GM19351 (cell line): ENCODE measurements at regions not wholly inside any gene's neighbourhood (a gene's known extent, or its start where the extent isn't known, plus 50 kb on each side); places are given as distances from the start of the nearest gene placed in this dataset.
"Not testable (repeated sequence)": the region's sequence is repeated elsewhere in the genome, so short reads cannot be mapped to it uniquely, and the experiment has no call there.

Source experiments
- ATAC-seq: cut with Tn5 transposase; IDR thresholded peaks from one replicate; pipeline ENCODE4 v1.9.1; 2021; ENCODE audit warnings: mild to moderate bottlenecking, moderate library complexity; ENCODE audit not compliant: unreplicated experiment

DNA sequence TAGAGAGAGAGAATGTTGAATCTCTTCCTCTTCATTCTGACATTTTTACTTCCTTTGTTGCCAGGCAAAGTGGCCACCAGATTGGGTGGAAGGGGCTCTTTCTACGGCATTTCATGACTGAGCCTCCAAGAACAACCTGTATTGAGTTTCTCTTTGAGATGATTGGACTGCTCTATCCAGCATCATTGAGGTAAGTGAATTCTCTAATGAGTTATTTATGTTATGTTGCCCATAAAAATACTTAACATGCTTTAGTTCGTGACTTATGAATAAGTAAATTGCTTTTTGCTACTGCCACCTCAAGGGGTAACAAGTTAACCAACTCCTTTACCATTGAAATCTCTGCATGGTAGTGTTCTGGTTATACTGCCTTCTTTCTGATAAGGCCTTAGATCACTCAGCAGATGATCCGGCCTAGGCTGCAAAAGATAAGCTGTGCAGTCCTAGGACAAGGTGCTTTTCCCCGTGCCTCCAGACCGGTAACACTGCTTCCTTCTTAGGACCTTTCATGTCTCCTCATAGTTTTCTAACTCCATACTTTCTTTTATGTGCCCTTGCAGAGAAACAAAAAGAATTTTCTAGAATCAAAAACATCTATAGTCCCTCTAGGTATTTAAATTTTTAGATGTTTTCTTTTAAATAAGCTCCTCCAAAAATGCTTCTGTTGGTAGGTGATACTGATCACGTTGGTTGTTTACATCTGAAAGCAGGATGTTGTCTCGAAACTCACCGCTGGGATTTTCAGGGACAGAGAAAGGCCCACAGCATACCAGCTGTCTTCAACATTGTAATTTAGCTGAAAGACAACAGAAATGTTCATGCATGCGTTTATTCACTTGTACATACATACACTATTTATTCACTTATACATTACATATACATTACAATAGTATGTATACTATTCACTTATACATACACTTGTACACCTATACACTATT lies 157.1 kb upstream of the RBPJ start:
- no peak for ATAC-seq

DNA sequence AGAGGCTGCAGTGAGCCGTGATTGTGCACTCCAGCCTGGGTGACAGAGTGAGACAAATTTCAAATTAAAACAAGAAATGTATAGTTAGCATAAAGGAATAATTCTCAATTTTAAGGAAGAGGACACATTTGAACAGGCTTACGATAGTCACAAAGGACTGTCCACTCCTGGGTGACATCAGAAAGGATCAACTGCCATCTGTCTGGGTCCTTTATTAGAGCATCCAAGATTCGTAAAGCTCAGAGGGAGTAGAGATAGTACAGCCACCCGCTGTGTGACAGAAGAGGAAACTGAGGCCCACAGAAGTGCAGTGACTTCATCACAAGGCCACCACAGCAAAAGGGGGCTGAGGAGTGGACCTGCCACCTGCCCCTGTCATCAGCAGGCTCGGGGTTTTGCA lies 149.3 kb upstream of the RBPJ start:
- ATAC-seq = no peak

DNA sequence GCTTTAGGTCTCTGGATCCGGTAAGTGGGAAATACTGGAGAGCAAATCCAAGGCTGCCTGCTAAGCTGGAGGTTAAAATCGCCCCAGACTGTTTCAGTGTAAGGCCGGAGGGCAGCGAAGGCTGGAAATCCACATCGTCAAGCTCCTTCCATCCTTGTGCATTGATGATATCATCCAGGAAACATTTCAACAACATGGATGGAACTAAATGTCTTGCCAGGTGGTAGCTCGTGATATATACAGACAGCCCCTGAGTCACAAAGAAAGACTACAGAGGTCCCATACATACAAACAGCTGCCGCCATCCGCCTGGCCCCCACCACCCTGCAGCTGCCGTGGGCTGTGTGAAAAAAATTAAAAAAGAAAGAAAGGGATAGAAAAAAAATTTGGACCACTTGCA lies 148.9 kb upstream of the RBPJ start:
- no peak for ATAC-seq

DNA sequence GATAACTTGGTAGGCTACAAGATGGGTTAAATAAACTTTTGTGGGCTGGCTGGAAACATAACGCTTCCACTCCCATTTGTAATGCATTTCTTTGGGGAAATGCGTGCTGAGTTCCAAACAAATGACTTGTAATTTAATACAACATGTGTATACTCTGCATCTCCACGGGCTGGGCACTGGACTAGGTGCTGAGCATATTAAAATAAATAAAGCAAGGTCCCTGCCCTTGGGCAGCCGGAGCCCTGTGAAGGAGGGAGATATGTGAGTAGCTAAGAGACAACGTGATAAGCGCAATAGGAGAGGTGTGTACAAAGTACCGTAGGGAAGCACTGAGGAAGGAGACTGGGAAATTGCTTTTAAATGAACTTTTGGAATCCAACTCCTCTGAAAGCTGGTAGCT lies 147.2 kb upstream of the RBPJ start:
- no peak for ATAC-seq

DNA sequence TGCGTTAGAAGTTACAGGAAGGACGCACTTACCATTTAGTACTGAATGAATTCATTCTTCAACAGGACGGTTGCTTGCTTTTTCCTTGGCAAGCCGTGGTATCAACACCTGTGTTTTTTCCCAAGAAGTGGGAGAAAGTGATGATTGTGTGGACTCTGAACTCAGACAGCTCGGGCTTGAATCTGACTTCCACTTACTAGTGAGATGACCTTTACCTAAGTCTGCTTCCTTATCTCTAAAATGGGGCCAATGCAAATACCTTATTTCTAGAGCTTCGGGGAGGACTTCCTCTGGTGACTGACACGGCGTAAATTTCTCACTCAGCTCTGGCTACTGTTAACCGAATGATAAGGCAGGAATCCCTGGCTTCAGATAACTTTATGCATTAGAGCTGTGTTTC lies 146.8 kb upstream of the RBPJ start:
- no peak for ATAC-seq

DNA sequence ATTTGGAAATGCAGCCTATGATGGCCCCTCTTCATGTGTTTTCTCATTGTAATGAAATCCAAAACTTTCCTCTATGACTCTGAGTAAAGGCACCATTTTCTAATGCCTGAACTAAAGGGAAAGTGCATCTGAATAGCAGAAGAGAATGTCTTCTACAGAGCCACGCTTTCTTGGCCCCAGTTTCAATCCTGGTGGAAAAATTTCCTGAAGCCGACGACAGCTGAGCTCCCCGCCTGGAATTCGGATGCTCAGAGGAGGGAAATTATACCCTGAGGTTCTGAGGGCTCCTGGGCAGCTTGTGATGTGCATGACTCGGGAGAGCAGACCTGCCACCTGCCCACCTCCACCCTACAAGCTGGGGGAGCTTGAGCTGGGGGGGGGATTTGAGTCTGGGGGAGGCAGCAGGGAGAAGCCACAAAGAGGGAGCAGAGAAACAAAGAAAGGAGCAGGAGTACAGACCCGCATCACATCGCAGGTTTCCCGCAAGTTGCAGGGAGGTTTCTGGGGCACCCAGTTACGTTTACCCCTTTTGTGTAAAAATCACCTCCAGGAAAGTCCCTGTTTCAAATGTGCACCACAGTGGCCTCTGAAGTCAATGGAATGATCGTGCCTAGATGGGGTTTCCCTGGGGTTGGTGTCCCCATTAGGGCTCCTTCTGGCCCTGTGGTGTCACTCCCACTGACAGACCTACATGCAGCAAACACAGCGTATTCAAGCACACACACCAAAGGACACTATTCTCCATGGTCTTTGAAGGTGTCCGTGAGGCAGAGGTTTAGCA lies 145.6 kb upstream of the RBPJ start:
- peak; percentile 49 for ATAC-seq

DNA sequence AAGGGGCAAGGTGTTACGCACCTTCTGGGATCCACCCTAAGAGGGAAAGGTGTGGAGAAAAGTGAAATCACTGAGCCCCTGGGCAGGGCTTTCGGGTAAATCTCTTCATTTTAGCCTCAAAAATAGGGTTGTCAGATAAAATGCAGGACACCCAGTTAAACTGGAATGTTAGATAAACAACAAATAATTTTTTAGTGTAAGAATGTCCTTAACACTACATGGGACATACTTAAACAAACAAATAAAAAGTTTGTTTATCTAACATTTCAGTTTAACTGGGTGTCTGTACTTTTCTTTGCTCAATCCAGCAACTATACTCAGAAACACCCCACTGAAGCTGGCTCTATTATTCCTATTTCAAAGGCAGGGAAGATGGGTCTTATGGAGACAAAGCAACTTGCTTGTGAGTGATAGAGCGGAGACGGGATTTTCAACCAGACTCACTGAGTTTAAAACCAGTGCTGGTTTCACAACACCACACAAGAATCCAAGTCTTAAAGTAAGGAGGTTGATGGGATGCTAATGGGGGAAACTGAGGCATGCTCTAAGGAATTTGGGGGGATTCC lies 144.8 kb upstream of the RBPJ start:
- ATAC-seq = no peak

DNA sequence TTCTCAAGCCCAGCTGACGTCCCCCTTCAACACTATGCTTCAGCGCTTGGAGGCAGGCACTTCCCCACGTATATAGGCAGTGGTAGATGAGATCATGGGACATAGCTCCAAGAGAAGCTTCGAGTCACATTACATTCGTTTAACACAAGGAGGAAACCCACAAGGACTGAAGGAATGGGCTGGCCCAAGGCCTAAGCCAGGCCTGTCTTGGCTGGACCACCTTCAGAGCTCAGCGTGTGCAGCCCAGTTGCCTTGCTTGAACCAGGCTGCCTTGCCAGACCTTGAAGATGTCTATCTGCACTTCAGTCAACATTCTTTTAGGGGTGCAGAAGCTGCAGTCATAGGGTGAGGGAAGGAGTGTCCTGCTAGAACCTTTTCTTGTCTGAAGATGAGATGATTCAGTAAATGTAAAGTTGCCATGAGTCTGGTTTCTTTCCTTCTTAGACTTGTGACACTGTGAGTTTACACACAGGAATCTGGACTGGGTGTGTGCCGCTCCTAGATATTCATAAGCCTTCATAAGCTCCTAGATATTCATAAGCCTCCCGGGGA lies 144.1 kb upstream of the RBPJ start:
- ATAC-seq = no peak

DNA sequence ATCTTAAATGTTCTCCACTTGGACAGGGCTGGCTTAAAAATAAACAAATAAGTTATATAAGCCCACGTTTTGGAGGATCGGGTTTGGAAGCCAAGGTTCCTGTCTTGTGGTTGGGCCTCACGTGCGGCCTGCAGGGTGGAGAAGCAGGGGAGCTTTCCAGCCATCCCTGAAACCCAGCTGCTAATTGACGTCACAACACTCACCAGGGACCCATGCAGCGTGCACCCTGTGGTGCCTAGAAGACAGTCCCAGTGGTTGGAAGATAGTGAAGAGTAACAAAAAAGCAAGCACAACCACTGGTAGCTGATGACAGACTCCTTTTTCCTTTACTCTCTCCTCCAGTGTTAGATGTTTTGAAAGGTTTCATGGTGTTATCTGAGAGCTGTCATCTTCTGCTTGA lies 142.0 kb upstream of the RBPJ start:
- peak; percentile 22 for ATAC-seq

DNA sequence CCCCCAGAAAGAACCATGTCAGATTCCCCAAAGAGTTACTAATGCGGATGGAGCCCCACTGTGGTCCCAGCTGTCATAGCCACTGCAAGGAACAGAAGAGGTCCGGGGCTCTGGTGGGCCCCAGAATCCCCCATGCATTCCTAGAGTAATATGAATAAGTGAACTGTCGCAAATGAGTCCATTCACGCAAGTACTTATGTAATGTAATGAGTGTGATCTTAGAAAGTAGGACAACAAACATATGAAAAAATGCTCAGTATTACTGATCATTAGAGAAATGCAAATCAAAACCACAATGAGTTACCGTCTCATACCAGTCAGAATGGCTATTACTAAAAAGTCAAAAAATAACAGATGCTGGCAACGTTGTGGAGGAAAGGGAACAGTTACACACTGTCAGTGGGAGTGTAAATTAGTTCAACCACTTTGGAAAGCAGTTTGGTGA lies 141.5 kb upstream of the RBPJ start:
- ATAC-seq = peak; percentile 81

DNA sequence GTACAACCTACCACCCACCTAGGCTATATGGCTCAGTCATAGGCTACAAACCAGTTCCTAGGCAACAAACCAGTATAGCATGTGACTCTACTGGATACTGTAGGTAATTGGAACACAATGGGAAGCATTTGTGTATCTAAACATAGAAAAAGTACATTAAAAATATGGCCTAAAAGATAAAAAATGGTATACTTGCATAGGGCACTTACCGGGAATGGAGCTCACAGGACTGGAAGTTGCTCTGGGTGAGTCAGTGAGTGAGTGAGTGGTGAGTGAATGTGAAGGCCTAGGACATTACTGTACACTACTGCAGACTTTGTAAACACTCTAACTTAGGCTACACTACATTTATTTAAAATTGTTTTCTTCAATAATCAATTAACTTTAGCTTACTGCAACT lies 139.2 kb upstream of the RBPJ start:
- no peak for ATAC-seq

DNA sequence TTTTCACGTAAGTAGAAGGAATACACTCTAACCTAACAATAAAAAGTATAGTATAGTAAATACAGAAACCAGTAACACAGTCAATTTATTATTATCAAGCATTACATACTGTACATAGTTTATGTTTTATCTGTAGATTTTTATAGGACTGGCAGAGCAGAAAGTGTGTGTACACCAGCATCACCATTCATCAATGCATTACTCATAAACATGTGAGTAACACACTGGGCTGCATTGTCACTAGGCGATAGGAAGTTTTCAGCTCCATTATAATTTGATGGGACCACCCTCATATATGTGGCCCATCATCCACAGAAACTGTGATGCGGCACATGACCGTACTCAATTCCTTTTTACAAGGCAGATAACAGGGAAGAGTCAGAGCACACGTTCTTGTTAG lies 137.8 kb upstream of the RBPJ start:
- no peak for ATAC-seq

DNA sequence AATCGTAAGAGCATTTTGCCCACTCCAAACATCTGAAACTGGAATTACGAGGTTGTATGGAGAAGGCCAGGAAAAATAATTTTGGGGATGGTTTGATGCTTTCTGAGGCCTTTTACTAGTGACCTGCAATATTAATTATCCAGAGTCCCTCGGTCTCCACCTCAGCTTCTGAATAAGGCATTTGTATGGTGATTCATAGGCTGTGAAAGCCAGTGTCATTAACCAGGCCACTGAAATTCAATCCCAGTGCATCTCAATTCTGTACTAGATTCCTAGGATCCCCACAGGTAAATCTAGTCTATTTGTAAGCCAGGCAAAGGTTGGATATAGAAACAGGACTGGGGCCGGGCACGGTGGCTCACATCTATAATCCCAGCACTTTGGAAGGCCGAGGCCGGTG lies 135.4 kb upstream of the RBPJ start:
- ATAC-seq = no peak

DNA sequence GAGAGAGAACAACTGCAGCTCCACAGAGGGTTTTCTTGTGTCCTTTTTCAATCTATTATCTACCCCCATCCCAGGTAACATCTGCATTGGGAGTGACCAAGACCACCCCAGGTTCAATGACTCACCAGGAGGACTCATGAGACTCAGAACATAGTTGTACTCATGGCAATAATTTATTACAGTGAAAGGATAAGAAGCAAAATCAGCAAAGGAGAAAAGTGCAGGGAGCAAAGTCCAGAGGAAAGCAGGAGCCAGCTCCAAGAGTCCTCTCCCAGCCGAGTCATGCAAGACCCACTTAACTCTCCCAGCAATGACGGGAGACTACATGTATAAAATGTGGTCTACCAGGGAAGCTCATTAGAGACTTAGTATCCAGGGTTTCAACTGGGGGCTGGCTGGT lies 129.5 kb upstream of the RBPJ start:
- ATAC-seq = no peak

DNA sequence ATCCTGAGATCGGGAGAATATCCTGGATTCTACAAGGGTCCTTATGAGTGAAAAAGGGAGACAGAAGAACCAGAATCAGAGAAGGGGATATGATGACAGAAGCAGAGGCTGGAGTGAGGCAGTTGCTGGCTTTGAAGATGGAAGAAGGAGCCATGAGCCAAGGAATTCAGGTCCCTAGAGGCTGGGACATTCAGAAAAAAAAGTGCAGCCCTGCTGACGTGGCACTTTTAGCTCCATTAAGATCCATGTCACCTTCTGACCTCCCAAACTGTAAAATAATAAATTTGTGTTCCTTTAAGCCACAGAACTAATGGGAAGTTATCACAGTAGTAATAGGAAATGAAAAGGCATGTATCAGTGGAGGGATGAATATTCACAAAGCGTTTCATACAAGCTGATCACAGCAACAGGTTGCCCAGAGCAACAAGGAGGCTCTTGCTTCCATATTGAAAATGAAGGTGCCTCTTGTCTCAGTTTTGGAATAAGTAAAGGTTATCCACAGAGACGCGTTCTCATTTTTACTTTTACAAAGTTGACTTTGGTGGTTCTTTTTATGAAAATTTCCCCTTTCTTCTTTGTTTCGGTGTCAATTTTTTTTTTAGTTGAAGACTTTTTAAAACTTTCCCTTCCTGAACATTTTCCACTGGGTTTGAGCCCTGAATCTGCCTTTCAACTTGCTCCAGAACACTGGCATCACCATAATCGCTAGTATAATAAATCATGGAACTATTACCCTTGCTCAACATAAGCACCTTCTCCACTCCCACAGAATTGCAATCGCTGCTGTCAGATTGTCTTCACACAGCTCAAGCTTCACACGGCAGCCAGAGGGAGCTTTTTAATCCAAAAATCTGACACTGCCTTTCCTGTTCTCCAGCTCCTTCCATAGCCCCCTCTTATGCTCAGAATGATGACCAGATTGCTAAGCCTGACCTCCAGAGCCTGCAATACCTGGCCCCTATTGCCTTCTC lies 127.6 kb upstream of the RBPJ start:
- peak; percentile 34 for ATAC-seq

DNA sequence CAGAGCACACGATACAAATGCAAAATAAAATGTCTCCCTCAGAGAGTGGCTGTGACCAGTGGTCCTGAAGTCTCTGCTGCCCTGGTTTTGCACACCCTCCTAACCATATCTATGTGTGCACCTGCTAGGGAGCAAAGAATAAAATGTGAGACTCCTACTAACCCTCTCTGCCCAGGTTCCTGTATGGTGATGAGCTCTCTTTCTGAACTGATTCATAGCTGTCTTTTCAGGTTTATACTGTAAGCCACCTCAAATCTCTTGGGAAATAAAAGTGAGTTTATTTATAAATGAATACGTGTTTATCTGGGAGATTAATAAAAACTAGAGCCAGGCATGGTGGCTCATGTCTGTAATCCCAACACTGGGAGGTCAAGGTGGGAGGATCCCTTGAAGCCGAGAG lies 126.0 kb upstream of the RBPJ start:
- peak; percentile 39 for ATAC-seq

DNA sequence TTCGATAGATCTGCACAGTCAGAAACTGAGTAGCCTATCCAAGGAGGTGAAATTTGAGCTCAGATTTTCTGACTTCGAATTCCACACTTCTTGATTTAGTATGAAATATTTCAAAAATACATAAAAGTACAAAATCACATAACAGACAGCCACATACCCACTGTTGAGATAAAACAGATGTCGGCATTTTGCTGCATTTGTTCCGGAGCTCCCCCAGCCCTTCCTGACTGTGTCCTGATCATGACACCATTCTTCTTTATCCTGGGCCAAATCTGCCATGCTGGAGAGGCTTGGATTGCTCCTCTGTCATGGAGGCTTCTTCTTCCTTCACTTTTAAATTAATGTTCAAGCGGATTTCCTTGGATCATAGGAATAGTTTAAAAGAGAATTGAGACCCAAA lies 124.2 kb upstream of the RBPJ start:
- no peak for ATAC-seq

DNA sequence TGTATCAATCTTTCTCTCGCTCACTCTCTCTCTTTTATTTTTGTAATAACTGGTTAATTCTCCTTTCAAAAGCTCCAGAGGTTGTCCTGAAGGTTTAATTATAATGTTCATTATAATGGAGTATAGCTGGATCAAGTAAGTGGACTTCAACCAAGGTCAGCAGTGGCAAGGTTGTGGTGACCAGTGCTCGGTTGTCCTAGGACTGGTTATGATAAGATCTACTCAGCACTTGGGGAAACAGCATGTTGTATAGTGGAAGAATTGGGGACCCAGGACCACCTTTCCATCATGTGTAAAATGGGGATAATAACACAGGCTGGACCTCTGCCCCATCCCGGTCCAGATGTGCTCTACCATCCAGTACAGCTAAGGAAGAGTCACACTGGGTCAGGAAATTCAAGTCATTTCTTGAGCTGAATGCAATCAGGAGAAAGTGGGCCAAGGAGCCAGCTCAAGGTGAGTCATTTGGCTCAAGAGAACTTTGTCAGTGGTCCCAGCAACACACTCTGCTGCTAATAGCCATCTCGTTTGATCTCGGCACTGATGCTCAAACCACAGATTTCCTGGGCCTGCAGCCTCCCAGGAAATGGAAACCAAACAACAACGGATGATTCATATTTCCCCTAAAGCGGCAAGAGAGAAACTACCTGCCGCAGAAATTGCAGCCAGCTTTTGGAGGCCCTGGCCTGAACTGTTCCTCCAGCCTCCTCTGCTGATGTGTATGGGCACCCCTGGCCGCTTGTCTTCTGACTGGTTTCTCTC lies 123.6 kb upstream of the RBPJ start:
- ATAC-seq = peak; percentile 85

DNA sequence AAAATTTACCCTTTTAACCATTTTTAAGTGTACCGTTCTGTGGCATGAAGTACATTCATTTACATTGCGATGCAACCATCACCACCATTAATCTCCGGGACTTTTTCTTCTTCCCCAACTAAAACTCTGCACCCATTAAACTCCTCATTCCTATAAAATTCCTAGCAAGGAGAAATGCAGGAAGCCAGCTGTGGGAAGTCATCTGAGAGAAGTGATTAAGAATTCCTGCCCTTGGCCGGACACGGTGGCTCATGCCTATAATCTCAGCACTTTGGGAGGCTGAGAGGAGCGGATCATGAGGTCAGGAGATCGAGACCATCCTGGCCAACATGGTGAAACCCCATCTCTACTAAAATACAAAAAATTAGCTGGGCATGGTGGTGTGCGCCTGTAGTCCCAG lies 121.9 kb upstream of the RBPJ start:
- ATAC-seq = not testable (repeated sequence)

DNA sequence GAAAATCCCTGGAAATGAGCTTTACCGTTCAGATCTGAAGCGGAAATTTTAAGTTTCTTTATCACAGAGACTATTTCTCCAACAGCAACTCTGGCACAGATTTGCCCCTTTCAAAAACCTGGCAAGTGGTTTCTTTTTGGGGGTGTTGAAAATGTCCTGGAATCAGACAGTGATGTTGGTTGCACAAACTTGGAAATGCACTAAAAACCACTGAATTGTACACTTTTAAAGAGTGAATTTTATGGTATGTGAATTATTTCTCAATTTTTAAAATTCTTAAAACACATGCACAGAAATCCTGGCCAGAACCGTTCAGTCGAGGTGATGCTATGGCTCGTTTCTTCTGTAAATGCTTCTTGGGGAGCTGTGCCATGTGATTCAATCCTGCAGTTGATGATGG lies 121.2 kb upstream of the RBPJ start:
- no peak for ATAC-seq
